ENCODE measurements at regions not wholly inside any gene's neighbourhood (a gene's known extent, or its start where the extent isn't known, plus 50 kb on each side); places are given as distances from the start of the nearest gene placed in this dataset.

DNA sequence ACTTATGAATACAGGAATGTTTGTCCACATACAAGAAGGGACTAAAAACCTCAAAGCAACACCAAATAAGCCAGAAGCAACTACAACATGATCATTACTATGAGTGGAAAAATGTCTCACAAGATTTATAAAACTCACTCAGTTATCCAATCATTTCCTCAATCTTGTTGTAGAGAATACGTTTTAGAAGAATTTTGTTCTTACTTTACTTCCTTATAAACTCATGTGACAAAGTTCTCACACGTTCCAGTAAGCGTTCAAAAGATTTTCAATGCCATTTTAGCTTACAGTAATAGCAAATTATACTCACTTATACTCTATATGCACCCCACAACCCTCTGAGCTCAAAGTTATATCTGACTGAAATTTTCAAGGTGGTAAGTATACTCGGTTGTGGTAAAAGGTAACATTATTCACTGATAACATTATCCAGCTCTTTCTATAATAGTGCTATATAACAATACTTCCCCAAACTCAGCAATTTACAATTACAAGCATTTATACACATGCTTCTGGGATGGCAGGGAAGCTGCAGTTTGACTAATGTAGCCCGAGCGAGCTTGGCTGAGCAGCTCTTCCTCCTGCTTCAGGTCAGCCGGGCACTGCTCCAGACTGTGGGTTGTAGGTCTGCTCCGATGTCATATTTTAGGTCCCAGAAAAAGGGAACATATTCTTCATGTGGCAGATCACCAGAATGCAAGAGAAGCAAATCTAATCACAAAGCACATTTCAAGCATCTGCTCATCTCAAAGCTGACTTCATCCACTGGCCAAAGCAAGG lies 226.3 kb downstream of the RCHY1 start:
- dilution Hi-C loops (cut with MboI; ENCODE audit: extremely low pct_ligation_motif_present, low sequenced_read_pairs) (no loop called here), intact Hi-C loops (cut with micrococcal nuclease) (no loop called here)
- Histone ChIP-seq H3K36me3 (ENCODE audit: control insufficient read depth in 2 of 2, extremely low read depth in 1 of 2, insufficient read depth in 2 of 2, low read length in 2 of 2) (no peaks in the 10 kb centered on the region), H3K9me1 (replicated peaks; ENCODE audit: control insufficient read depth, extremely low read depth, insufficient read depth, low read length) (no peaks in the 10 kb centered on the region), H3K27me3 (ENCODE audit: control insufficient read depth in 2 of 2, insufficient read depth in 2 of 2, low read length in 2 of 2) (no peaks in the 10 kb centered on the region), H3K4me3 (replicated peaks in 1 of 3; ENCODE audit: insufficient read depth in 1 of 3, low read depth in 1 of 3, low read length in 3 of 3) (no peak overlapping the region), H2AFZ (ENCODE audit: low read depth, low read length) (no peak overlapping the region), H4K20me1 (replicated peaks; ENCODE audit: control insufficient read depth, extremely low read depth, insufficient read depth, low read length) (no peaks in the 10 kb centered on the region), H3K4me2 (ENCODE audit: insufficient read depth, low read length) (no peak overlapping the region), H3K27ac (ENCODE audit: insufficient read depth, low read depth, low read length) (no peak overlapping the region), H3K4me1 (ENCODE audit: control insufficient read depth, extremely low read depth, insufficient read depth, low read length) (no peaks in the 10 kb centered on the region), H3K79me2 (ENCODE audit: control insufficient read depth, insufficient read depth, low read length) (no peaks in the 10 kb centered on the region), H3K9me3 (replicated peaks; ENCODE audit: control insufficient read depth, insufficient read depth, low read length) (no peaks in the 10 kb centered on the region), H3K9ac (replicated peaks; ENCODE audit: extremely low read depth, insufficient read depth, low read length) (no peak overlapping the region)
- TF ChIP-seq, protein P1, sequence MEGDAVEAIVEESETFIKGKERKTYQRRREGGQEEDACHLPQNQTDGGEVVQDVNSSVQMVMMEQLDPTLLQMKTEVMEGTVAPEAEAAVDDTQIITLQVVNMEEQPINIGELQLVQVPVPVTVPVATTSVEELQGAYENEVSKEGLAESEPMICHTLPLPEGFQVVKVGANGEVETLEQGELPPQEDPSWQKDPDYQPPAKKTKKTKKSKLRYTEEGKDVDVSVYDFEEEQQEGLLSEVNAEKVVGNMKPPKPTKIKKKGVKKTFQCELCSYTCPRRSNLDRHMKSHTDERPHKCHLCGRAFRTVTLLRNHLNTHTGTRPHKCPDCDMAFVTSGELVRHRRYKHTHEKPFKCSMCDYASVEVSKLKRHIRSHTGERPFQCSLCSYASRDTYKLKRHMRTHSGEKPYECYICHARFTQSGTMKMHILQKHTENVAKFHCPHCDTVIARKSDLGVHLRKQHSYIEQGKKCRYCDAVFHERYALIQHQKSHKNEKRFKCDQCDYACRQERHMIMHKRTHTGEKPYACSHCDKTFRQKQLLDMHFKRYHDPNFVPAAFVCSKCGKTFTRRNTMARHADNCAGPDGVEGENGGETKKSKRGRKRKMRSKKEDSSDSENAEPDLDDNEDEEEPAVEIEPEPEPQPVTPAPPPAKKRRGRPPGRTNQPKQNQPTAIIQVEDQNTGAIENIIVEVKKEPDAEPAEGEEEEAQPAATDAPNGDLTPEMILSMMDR (IDR thresholded peaks at IDR 0.05; ENCODE audit: extremely low read depth in 1 of 2, insufficient read depth in 1 of 2, low read depth in 1 of 2, low read length in 2 of 2) = no peak
- TF ChIP-seq EZH2 (IDR thresholded peaks at IDR 0.05; ENCODE audit: borderline replicate concordance, low read depth, low read length, severe bottlenecking) = no peak
- no TSS peak for BruUV-seq (replicated peaks)
- ChIA-PET CTCF (interaction anchor here (1.5 to 3.3 kb wide), 3 partner anchors 354 to 968 kb away, joined by 5 to 16 read pairs (median 10); partner anchors contain the start of gene PARM1), POLR2A (no interaction called here)
- DNase-seq (ENCODE audit: low read depth, low spot score) (no peak), FAIRE-seq (no peak)

DNA sequence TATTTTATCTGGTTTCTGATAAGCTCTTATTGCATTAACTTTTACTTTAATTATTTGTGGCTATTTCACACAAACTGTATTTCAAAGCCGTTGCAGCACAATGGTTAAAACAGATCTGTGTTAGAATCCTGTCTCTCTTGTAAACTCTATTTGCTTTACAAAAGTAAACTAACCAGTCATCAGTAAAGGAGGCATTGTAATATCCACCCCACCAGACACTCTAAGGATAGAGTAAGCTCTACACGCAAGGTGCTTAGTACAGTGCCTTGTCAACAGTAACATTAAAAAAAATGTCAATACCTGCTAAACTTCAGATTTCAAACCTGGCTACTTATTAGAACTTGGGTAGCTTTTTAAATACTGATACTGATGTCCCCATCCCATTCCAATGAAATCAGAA lies 228.4 kb downstream of the RCHY1 start:
- FAIRE-seq (no peak), DNase-seq (ENCODE audit: low read depth, low spot score) (no peak)
- intact Hi-C loops (cut with micrococcal nuclease) = no loop called here
- dilution Hi-C loops (cut with MboI; ENCODE audit: extremely low pct_ligation_motif_present, low sequenced_read_pairs) = no loop called here
- no TSS peak for BruUV-seq (replicated peaks)
- ChIA-PET POLR2A (no interaction called here), CTCF (interaction anchor here (0.5 to 1.0 kb wide), 2 partner anchors 331 to 411 kb away, joined by 3 read pairs; no protein-coding TSS in a partner anchor)
- Histone ChIP-seq H3K4me1 (ENCODE audit: control insufficient read depth, extremely low read depth, insufficient read depth, low read length) (no peaks in the 10 kb centered on the region), H3K79me2 (ENCODE audit: control insufficient read depth, insufficient read depth, low read length) (no peaks in the 10 kb centered on the region), H3K27me3 (ENCODE audit: control insufficient read depth in 2 of 2, insufficient read depth in 2 of 2, low read length in 2 of 2) (no peaks in the 10 kb centered on the region), H3K9me3 (replicated peaks; ENCODE audit: control insufficient read depth, insufficient read depth, low read length) (no peaks in the 10 kb centered on the region), H3K4me2 (ENCODE audit: insufficient read depth, low read length) (no peak overlapping the region), H2AFZ (ENCODE audit: low read depth, low read length) (no peak overlapping the region), H3K9me1 (replicated peaks; ENCODE audit: control insufficient read depth, extremely low read depth, insufficient read depth, low read length) (no peaks in the 10 kb centered on the region), H3K27ac (ENCODE audit: insufficient read depth, low read depth, low read length) (no peak overlapping the region), H3K36me3 (ENCODE audit: control insufficient read depth in 2 of 2, extremely low read depth in 1 of 2, insufficient read depth in 2 of 2, low read length in 2 of 2) (no peaks in the 10 kb centered on the region), H3K4me3 (replicated peaks in 1 of 3; ENCODE audit: insufficient read depth in 1 of 3, low read depth in 1 of 3, low read length in 3 of 3) (no peak overlapping the region), H4K20me1 (replicated peaks; ENCODE audit: control insufficient read depth, extremely low read depth, insufficient read depth, low read length) (no peaks in the 10 kb centered on the region), H3K9ac (replicated peaks; ENCODE audit: extremely low read depth, insufficient read depth, low read length) (no peak overlapping the region)
- TF ChIP-seq EZH2 (IDR thresholded peaks at IDR 0.05; ENCODE audit: borderline replicate concordance, low read depth, low read length, severe bottlenecking) (no peak), GATA2 (IDR thresholded peaks at IDR 0.05; ENCODE audit: insufficient read depth, insufficient read length, low read depth, low read length) (no peak), POLR2AphosphoS5 (IDR thresholded peaks at IDR 0.05; ENCODE audit: insufficient read depth, low read depth, low read length) (no peak), MYC (IDR thresholded peaks at IDR 0.05; ENCODE audit: low read depth, low read length) (no peak), POLR2A (IDR thresholded peaks at IDR 0.05; ENCODE audit: low read depth, low read length) (no peak)
- TF ChIP-seq, protein P2, sequence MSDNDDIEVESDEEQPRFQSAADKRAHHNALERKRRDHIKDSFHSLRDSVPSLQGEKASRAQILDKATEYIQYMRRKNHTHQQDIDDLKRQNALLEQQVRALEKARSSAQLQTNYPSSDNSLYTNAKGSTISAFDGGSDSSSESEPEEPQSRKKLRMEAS (IDR thresholded peaks at IDR 0.05; ENCODE audit: insufficient read depth, insufficient read length) = no peak

Measured in endothelial cell of umbilical vein (primary cell).